Fibroblast of pulmonary artery (primary cell): ENCODE measurements at regions not wholly inside any gene's neighbourhood (a gene's known extent, or its start where the extent isn't known, plus 50 kb on each side); places are given as distances from the start of the nearest gene placed in this dataset.

Experiments used
- DNase-seq: peaks from one replicate; pipeline ENCODE4 v3.0.0-alpha.2; 2010; ENCODE audit warnings: low read depth
- H3K4me3 ChIP-seq: replicated peaks from 2 replicates; pipeline ENCODE4 v1.5.1; 2011; ENCODE audit warnings: low read depth, mild to moderate bottlenecking, control low read depth, low read length, moderate library complexity
- CTCF ChIP-seq: IDR thresholded peaks from 2 replicates; pipeline ENCODE4 v1.5.1; 2011; ENCODE audit warnings: mild to moderate bottlenecking, control low read depth, low read length, inconsistent platforms; ENCODE audit errors: missing control alignments

- H3K4me3 ChIP-seq = no peak overlapping the region
- DNase-seq = no peak
- no peak for TF ChIP-seq CTCF
These were observed 1680.6 kb upstream of the RAG2 start for GRCh38 chr11:38278457-38279141.

GRCh38 chr11:38274031-38274430 is 1676.0 kb upstream of the RAG2 start:
- DNase-seq = peak; percentile 3
- TF ChIP-seq CTCF = no peak

GRCh38 chr11:38272376-38272775 is 1674.3 kb upstream of the RAG2 start:
- TF ChIP-seq CTCF = no peak
- DNase-seq = no peak
- H3K4me3 ChIP-seq = no peak overlapping the region

More at GRCh38 chr11:38274031-38274430, 1676.0 kb upstream of the RAG2 start:
- H3K4me3 ChIP-seq = no peak overlapping the region

GRCh38 chr11:38266691-38267090 is 1668.7 kb upstream of the RAG2 start:
- no peak overlapping the region for H3K4me3 ChIP-seq
- TF ChIP-seq CTCF = no peak

GRCh38 chr11:38256436-38256835 is 1658.4 kb upstream of the RAG2 start:
- no peak overlapping the region for H3K4me3 ChIP-seq
- no peak for TF ChIP-seq CTCF

More at GRCh38 chr11:38266691-38267090, 1668.7 kb upstream of the RAG2 start:
- DNase-seq = no peak

GRCh38 chr11:38254913-38255312 is 1656.9 kb upstream of the RAG2 start:
- TF ChIP-seq CTCF = no peak

More at GRCh38 chr11:38256436-38256835, 1658.4 kb upstream of the RAG2 start:
- DNase-seq = no peak

GRCh38 chr11:38252620-38253019 is 1654.6 kb upstream of the RAG2 start:
- peak; percentile 42 for DNase-seq
- no peak for TF ChIP-seq CTCF
- H3K4me3 ChIP-seq = no peak overlapping the region

More at GRCh38 chr11:38254913-38255312, 1656.9 kb upstream of the RAG2 start:
- H3K4me3 ChIP-seq = no peak overlapping the region
- no peak for DNase-seq
